C4-2B (cell line): ENCODE measurements at regions not wholly inside any gene's neighbourhood (a gene's known extent, or its start where the extent isn't known, plus 50 kb on each side); places are given as distances from the start of the nearest gene placed in this dataset.

ENCODE experiments used
- H3K27ac ChIP-seq: fragments of 450-650 bp; 2 replicates; pipeline ENCODE4 v1.5.1; 2017
- ZFX ChIP-seq: fragments of 450-650 bp; IDR thresholded peaks from 2 replicates; pipeline ENCODE4 v1.6.1; 2017
- TF ChIP-seq, protein P1 (sequence below): fragments of 450-650 bp; conservative IDR thresholded peaks from 2 replicates; pipeline ENCODE4 v1.5.1; 2017; ENCODE audit warnings: mild to moderate bottlenecking

DNA sequence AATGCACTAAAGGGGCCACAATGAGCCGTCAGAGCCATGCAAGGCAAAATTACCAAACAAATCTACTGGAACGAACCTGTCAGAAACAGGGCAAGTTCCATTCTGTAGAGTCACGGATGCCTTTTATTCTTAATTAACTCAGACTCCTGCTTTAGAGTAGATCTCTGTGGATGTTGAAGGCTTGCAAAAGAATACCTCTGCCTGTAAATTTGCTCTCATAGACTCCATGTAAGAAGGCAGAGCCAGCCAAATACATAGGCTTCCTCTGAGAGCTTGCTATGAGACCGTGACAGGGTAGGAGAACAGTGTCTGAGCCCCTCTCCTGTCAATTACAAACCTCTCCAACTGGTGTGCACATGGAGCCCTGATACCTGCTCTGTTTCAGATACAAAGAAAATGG lies 787.9 kb upstream of the POM121L12 start:
- H3K27ac ChIP-seq: no peak overlapping the region
- TF ChIP-seq, protein P1, sequence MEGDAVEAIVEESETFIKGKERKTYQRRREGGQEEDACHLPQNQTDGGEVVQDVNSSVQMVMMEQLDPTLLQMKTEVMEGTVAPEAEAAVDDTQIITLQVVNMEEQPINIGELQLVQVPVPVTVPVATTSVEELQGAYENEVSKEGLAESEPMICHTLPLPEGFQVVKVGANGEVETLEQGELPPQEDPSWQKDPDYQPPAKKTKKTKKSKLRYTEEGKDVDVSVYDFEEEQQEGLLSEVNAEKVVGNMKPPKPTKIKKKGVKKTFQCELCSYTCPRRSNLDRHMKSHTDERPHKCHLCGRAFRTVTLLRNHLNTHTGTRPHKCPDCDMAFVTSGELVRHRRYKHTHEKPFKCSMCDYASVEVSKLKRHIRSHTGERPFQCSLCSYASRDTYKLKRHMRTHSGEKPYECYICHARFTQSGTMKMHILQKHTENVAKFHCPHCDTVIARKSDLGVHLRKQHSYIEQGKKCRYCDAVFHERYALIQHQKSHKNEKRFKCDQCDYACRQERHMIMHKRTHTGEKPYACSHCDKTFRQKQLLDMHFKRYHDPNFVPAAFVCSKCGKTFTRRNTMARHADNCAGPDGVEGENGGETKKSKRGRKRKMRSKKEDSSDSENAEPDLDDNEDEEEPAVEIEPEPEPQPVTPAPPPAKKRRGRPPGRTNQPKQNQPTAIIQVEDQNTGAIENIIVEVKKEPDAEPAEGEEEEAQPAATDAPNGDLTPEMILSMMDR: no peak
- no peak for TF ChIP-seq ZFX

DNA sequence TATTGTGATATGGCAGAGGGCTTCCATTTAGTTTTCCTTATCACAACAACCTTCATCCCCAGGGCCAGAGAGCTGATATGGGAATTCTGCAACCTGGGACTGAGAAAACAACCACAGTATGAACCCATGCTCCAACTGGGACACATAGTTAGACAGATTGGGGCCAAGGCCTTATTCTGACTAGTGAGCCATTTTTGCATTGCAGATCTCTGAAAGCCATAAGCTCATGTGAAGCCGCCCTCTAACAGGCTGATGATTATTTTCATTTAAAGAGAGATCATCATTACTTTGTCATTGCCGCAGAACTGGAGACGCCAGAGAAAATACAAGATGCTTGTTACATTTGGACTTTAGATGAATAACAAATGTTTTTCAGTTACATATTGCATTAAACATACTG lies 791.7 kb upstream of the POM121L12 start:
- no peak for TF ChIP-seq ZFX
- TF ChIP-seq, protein P1: no peak
- no peak overlapping the region for H3K27ac ChIP-seq

DNA sequence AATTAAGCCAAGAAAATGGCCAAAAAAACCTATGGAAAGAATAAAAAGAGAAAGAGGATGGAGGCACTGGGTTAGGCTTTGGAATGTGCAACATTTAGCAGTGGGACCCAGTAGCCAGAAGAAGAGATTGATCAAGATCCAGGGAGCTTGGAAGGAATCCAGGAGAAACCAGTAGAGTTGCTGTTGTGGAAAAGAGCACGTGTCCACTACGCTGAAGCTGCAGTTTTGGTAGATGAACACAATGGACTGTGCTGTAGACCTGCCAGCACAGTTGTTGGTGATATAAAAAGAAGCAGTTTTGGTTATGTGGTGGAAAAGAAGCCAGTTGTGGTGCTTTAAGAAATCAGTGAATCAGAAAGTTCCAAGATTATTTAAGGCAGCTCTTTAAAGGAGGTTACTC lies 802.2 kb upstream of the POM121L12 start:
- no peak overlapping the region for H3K27ac ChIP-seq
- TF ChIP-seq ZFX: no peak
- TF ChIP-seq, protein P1: no peak

DNA sequence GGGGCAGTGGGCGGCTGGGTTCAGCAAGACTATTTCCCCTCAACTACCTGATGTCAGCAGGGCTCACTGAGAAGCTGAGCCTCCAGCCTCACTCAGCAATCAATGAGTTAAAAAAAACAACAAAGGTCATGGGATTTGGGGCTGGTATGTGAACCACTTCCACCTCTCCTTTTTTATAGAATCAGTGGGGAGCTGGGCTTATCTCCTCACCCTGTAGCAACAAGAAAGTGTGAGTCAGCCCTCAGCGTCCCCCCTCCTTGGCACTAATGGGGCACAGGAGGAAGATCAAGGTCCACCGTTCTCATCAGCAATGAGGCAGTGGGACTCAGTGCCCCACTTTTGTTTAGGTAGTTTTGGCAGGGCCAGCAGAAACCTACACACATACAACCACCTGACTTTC lies 823.5 kb upstream of the POM121L12 start:
- no peak overlapping the region for H3K27ac ChIP-seq

DNA sequence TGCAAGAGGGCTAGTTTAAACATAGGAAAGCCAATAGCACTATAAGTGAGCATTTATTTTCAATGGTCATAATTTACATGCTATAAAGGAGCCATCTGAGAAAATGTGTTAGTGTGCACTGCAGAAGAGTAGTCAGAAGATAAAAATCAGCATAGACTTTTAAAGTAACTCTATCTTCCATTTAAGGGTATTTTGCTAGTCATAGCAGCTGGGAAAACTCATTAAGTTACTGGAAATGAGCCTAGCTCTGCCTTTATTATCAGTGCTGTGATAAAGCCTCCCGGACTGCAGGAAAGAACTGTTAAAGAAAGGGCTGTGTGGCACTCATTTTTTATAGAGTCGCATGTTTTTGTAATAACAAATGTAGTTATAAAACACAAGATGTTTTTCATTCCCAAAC lies 825.8 kb upstream of the POM121L12 start:
- TF ChIP-seq, protein P1: no peak
- TF ChIP-seq ZFX: no peak
- H3K27ac ChIP-seq: no peak overlapping the region

More for the DNA sequence above, 823.5 kb upstream of the POM121L12 start:
- TF ChIP-seq, protein P1: no peak
- no peak for TF ChIP-seq ZFX

DNA sequence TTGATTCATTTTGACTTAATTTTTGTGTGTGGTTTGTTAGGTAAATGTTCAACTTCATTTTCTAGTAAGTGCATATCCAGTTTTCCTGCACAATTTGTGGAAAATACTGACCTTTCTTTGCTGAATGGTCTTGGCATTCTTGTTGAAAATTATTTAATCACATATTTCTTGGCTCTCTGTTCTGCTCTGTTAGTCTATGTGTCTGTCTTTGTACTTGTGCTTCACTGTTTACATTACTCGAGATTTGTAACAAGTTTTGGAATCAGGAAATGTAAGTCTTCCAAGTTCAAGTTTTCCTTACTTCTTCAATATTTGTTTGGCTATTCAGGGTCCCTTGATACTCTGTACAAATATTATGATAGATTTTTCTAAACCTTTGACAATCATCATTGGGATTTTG lies 838.2 kb upstream of the POM121L12 start:
- TF ChIP-seq ZFX: no peak
- TF ChIP-seq, protein P1: no peak
- H3K27ac ChIP-seq: no peak overlapping the region

DNA sequence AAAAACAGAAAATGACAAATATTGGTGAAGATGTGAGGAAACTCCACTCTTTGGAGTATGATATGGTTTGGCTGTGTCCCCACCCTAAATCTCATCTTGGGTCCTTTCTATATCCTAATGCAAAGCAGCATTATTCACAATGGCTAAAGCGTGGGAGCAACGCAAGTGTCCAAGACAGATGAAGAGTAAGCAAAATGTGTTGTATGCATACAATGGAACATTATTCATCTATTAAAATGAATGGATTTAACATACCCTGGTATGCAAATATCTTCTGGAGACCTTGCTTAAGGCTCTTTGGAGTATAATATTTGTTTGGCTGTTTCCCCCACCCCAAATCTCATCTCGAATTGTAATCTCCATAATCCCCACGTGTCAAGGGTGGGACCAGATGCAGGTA lies 839.8 kb upstream of the POM121L12 start:
- TF ChIP-seq ZFX: no peak
- TF ChIP-seq, protein P1: no peak
- no peak overlapping the region; the same call in 1 of the 2 replicates for H3K27ac ChIP-seq
